Stomach (tissue), 8 donors: ENCODE measurements at regions not wholly inside any gene's neighbourhood (a gene's known extent, or its start where the extent isn't known, plus 50 kb on each side); places are given as distances from the start of the nearest gene placed in this dataset.
A peak's percentile ranks its signal among the peaks of the same experiment; 100 is the strongest.

Experiments used
- DNase-seq, 2 donors: peaks; one replicate each; pipeline versions ENCODE4 v3.0.0 to v3.0.0-alpha.2; 2013 to 2019
- H3K27ac ChIP-seq, 5 donors: fragments of 200-600 bp in 4 of 5; sonication (generic) in 4 of 5; one replicate each; pipeline ENCODE4 v1.5.1; 2013 to 2019; ENCODE audit warnings: mild to moderate bottlenecking in 1 of 5, moderate library complexity in 1 of 5
- H3K27me3 ChIP-seq, 3 donors: fragments of 200-600 bp; sonication (generic); one replicate each; pipeline ENCODE4 v1.5.1; 2017 to 2019; ENCODE audit warnings: mixed run types in 1 of 3
- H3K36me3 ChIP-seq, 4 donors: fragments of 200-600 bp; sonication (generic); 1 replicate in 3 of 4; 2 replicates in 1 of 4; pipeline ENCODE4 v1.5.1; 2016 to 2019
- H3K4me1 ChIP-seq, 4 donors: fragments of 200-600 bp; sonication (generic); one replicate each; pipeline ENCODE4 v1.5.1; 2016 to 2019
- H3K4me3 ChIP-seq, 4 donors: fragments of 200-600 bp; sonication (generic) in 3 of 4; one replicate each; pipeline ENCODE4 v1.5.1; 2016 to 2019; ENCODE audit warnings: mild to moderate bottlenecking in 1 of 4
- H3K9me3 ChIP-seq, 4 donors: fragments of 200-600 bp; sonication (generic); one replicate each; pipeline ENCODE4 v1.5.1; 2016 to 2019
- EP300 ChIP-seq: sonication (generic); formaldehyde crosslinking; IDR thresholded peaks from one replicate; pipeline ENCODE4 v1.6.1; 2017; ENCODE audit warnings: antibody characterized with exemption
- POLR2A ChIP-seq, 4 donors: fragments of 450-650 bp; IDR thresholded peaks; one replicate each; pipeline ENCODE4 v1.6.1; 2016; ENCODE audit warnings: antibody characterized with exemption in 4 of 4, control low read depth in 2 of 4, mild to moderate bottlenecking in 1 of 4, moderate library complexity in 1 of 4
- POLR2AphosphoS5 ChIP-seq, 3 donors: sonication (generic); formaldehyde crosslinking; IDR thresholded peaks; one replicate each; pipeline ENCODE4 v1.6.1; 2016; ENCODE audit warnings: antibody characterized with exemption in 3 of 3
- WGBS, 5 donors: extraction: QIAGEN DNeasy Blood & Tissue Kit in 3 of 5; methylation state at CpG; one replicate each; pipeline versions ENCODE4 v1.1.5 to v1.1.7; 2013 to 2018; 5-methylcytosine and 5-hydroxymethylcytosine counted together
- intact Hi-C: fragments of 100-400 bp; cut with DNase I; formaldehyde crosslinking; loops from one replicate; pipeline ENCODE4 v1.15.1; 2023; ENCODE audit warnings: low total_unique reads
- TF ChIP-seq, protein P1 (sequence below), 7 experiments: fragments of 450-650 bp in 4 of 7; fragments of 200-600 bp in 3 of 7; sonication (generic) in 3 of 7; IDR thresholded peaks; one replicate each; pipeline ENCODE4 v1.5.1; 2016 to 2019; ENCODE audit warnings: antibody characterized with exemption in 7 of 7, control low read depth in 2 of 7, mild to moderate bottlenecking in 1 of 7
- donor health status: healthy with polysubstance abuse.
- donor health status: Bipolar disorder and iron deficiency.
- donor health status: healthy.

DNA sequence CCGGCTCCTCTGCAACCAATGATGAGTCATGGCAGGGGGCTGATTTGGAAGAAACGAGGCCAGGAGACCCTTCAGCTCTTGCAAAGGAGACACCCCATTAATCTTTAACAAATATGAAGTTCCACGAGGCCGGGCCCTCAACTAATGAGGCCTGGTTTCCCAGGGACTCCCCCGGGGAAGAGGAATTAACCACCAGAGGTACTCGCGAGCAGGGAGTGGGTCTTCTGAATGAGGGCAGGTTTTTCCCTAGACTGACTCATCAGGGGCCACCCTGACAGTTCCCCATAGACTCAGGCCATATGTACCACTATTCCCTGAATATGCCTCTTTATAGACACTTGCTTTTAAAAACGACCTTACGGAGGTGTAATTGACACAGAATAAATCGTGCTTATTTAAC, 150.7 kb upstream of the LHX5 start:
- peaks cover 7 to 33% (median 29%) of the 10 kb centered on the region in 4 donors for H3K9me3 ChIP-seq
- no peaks in the 10 kb centered on the region for H3K36me3 ChIP-seq
- H3K4me3 ChIP-seq: no peak overlapping the region
- no peaks in the 10 kb centered on the region for H3K4me1 ChIP-seq
- WGBS, 5 donors: 52 to 60% (median 58%) methylated on average over 10 of the region's 10 CpGs
- no peak for DNase-seq
- TF ChIP-seq EP300 (no peak), POLR2A (IDR thresholded peaks at IDR 0.05) (no peak), POLR2AphosphoS5 (IDR thresholded peaks at IDR 0.05) (no peak)
- TF ChIP-seq, protein P1, sequence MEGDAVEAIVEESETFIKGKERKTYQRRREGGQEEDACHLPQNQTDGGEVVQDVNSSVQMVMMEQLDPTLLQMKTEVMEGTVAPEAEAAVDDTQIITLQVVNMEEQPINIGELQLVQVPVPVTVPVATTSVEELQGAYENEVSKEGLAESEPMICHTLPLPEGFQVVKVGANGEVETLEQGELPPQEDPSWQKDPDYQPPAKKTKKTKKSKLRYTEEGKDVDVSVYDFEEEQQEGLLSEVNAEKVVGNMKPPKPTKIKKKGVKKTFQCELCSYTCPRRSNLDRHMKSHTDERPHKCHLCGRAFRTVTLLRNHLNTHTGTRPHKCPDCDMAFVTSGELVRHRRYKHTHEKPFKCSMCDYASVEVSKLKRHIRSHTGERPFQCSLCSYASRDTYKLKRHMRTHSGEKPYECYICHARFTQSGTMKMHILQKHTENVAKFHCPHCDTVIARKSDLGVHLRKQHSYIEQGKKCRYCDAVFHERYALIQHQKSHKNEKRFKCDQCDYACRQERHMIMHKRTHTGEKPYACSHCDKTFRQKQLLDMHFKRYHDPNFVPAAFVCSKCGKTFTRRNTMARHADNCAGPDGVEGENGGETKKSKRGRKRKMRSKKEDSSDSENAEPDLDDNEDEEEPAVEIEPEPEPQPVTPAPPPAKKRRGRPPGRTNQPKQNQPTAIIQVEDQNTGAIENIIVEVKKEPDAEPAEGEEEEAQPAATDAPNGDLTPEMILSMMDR (IDR thresholded peaks at IDR 0.05): no peak
- no peak overlapping the region for H3K27ac ChIP-seq
- intact Hi-C loops: no loop called here
- H3K27me3 ChIP-seq: peaks cover 0 to 37% (median 0%) of the 10 kb centered on the region in 3 donors

DNA sequence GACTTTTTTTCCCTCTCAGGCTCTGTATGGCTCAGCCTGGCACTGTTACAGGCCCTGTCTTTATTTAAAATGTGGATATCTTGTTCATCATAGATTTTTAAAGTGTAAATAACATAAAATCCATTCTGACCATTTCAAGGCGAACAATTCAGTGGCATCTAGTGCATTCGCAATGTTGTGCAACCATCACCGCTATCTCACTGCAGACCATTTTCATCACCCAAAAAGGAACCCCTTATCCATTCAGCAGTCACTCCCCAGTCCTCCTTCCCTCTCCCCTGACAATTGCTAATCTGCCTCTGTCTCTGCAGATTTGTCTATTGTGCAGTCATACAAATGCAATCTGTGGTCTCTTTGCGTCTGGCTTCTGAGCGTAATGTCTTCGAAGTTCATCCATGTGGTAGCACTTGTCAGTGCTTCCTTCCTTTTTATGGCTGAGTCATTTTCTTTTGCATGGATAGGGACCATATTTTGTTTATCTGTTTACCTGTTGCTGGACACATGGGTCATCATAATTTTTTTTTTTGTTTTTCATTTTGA, 148.8 kb upstream of the LHX5 start:
- WGBS, 5 donors: 73 to 87% (median 77%) methylated on average over 6 of the region's 6 CpGs
- Histone ChIP-seq H3K27me3 (peaks cover 0 to 49% (median 0%) of the 10 kb centered on the region in 3 donors), H3K9me3 (peaks cover under 1 to 17% (median 15%) of the 10 kb centered on the region in 4 donors), H3K4me1 (no peaks in the 10 kb centered on the region), H3K4me3 (no peak overlapping the region), H3K36me3 (no peaks in the 10 kb centered on the region), H3K27ac (no peak overlapping the region)
- intact Hi-C loops: no loop called here
- TF ChIP-seq POLR2AphosphoS5 (IDR thresholded peaks at IDR 0.05) (no peak), EP300 (no peak), POLR2A (IDR thresholded peaks at IDR 0.05) (no peak)
- TF ChIP-seq, protein P1 (IDR thresholded peaks at IDR 0.05): no peak
- DNase-seq: no peak

DNA sequence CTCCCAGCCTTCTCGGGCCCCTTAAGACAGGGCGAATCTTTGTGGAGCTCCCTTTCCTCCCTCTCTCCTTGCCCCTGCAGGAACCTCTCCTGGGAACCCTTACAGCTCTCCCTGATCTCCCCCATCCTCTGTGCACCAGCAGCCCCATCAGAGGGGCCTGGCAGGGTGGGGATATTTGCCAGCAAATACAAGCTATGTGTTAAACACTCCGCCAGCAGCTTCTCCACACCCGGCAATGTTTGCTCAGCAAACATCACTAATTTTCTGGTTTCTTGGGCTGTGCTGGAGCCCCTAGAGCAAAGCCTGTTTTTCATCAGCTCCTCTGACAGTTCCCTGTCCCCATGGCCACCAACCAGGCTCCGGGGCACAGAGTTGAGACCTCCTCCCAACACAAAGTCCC, 147.5 kb upstream of the LHX5 start:
- Histone ChIP-seq H3K27me3 (peaks cover 0 to 53% (median 4%) of the 10 kb centered on the region in 3 donors), H3K4me1 (no peaks in the 10 kb centered on the region), H3K9me3 (peaks cover 0 to 17% (median 11%) of the 10 kb centered on the region in 4 donors), H3K36me3 (no peaks in the 10 kb centered on the region), H3K27ac (no peak overlapping the region), H3K4me3 (no peak overlapping the region)
- DNase-seq: peak in 1 of 2 donors; percentile 22
- 19 to 31% (median 25%) methylated on average over 5 of the region's 5 CpGs for WGBS, 5 donors
- TF ChIP-seq EP300: no peak
- TF ChIP-seq, protein P1 (IDR thresholded peaks at IDR 0.05): no peak
- no peak for TF ChIP-seq POLR2A (IDR thresholded peaks at IDR 0.05)
- TF ChIP-seq POLR2AphosphoS5 (IDR thresholded peaks at IDR 0.05): no peak
- intact Hi-C loops: no loop called here

DNA sequence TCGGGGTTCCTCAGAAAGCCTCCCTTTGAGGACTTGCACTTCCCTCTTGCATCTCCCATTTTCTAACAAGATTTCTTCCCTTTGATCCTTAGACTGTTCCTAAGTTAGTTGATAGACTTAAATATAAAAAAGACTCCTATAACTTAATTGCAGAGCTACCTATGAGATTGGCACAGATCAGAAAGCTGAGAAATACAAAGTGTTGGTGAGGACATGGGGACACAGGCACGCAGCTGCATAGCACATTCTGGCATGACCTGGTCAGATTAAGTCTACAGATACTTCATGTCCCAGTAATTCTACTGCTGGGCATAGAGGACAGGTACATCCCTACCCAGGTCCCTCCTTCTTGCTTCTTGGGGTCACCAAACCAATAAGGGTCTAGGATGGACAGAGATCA, 141.7 kb upstream of the LHX5 start:
- Histone ChIP-seq H3K27ac (no peak overlapping the region), H3K4me1 (peaks cover 0 to 7% (median 0%) of the 10 kb centered on the region in 4 donors), H3K27me3 (peaks cover 11 to 80% (median 42%) of the 10 kb centered on the region in 3 donors), H3K4me3 (no peak overlapping the region), H3K36me3 (no peaks in the 10 kb centered on the region), H3K9me3 (peaks cover 0 to 26% (median 13%) of the 10 kb centered on the region in 4 donors)
- no peak for DNase-seq
- intact Hi-C loops: no loop called here
- 75 to 90% (median 81%) methylated on average over 2 of the region's 2 CpGs for WGBS, 5 donors
- TF ChIP-seq POLR2AphosphoS5 (IDR thresholded peaks at IDR 0.05): no peak
- no peak for TF ChIP-seq EP300
- TF ChIP-seq POLR2A (IDR thresholded peaks at IDR 0.05): no peak
- TF ChIP-seq, protein P1 (IDR thresholded peaks at IDR 0.05): no peak
